ENCODE measurements at regions not wholly inside any gene's neighbourhood (a gene's known extent, or its start where the extent isn't known, plus 50 kb on each side); places are given as distances from the start of the nearest gene placed in this dataset.
"Not testable (repeated sequence)": the region's sequence is repeated elsewhere in the genome, so short reads cannot be mapped to it uniquely, and the experiment has no call there.

- FAIRE-seq (no peak), DNase-seq (ENCODE audit: low read depth) (no peak)
- Histone ChIP-seq H3K79me2 (ENCODE audit: insufficient read depth, low read length) (no peaks in the 10 kb centered on the region), H3K4me3 (ENCODE audit: insufficient read depth, low read depth, low read length) (no peak overlapping the region), H4K20me1 (ENCODE audit: insufficient read depth, low read length) (no peaks in the 10 kb centered on the region), H3K36me3 (ENCODE audit: insufficient read depth, low read length) (no peaks in the 10 kb centered on the region), H3K4me1 (ENCODE audit: insufficient read depth, low read length) (no peaks in the 10 kb centered on the region), H2AFZ (ENCODE audit: low read depth, low read length) (no peak overlapping the region), H3K9me3 (ENCODE audit: insufficient read depth, low read depth, low read length) (no peaks in the 10 kb centered on the region), H3K27ac (ENCODE audit: low read depth, low read length) (no peak overlapping the region), H3K4me2 (ENCODE audit: low read length) (no peak overlapping the region), H3K9ac (ENCODE audit: low read length) (no peak overlapping the region), H3K27me3 (ENCODE audit: insufficient read depth, low read length) (no peaks in the 10 kb centered on the region)
- Mint-ChIP-seq H3K27ac (ENCODE audit: unreplicated experiment) (no peak overlapping the region), H3K4me3 (ENCODE audit: unreplicated experiment) (no peak overlapping the region), H3K36me3 (ENCODE audit: low read depth, unreplicated experiment) (peaks cover 2% of the 10 kb centered on the region), H3K9me3 (ENCODE audit: unreplicated experiment) (peaks cover 24% of the 10 kb centered on the region), H3K27me3 (ENCODE audit: low read depth, unreplicated experiment) (no peaks in the 10 kb centered on the region), H3K4me1 (ENCODE audit: low read depth, unreplicated experiment) (no peaks in the 10 kb centered on the region)
- no peak for TF ChIP-seq EZH2 (IDR thresholded peaks at IDR 0.05; ENCODE audit: insufficient read depth, low read length)
- no peak for TF ChIP-seq CTCF (IDR thresholded peaks at IDR 0.05; ENCODE audit: insufficient read depth, low read depth, low read length)
Measured at GRCh38 chr6:115495184-115495583, 565.5 kb downstream of the FRK start.

GRCh38 chr6:115487331-115487730, 573.4 kb downstream of the FRK start:
- Histone ChIP-seq H3K9ac (ENCODE audit: low read length) (no peak overlapping the region), H3K4me1 (ENCODE audit: insufficient read depth, low read length) (no peaks in the 10 kb centered on the region), H3K27me3 (ENCODE audit: insufficient read depth, low read length) (no peaks in the 10 kb centered on the region), H3K4me2 (ENCODE audit: low read length) (no peak overlapping the region), H2AFZ (ENCODE audit: low read depth, low read length) (no peak overlapping the region), H3K79me2 (ENCODE audit: insufficient read depth, low read length) (no peaks in the 10 kb centered on the region), H3K36me3 (ENCODE audit: insufficient read depth, low read length) (no peaks in the 10 kb centered on the region), H3K9me3 (ENCODE audit: insufficient read depth, low read depth, low read length) (no peaks in the 10 kb centered on the region), H3K4me3 (ENCODE audit: insufficient read depth, low read depth, low read length) (no peak overlapping the region), H3K27ac (ENCODE audit: low read depth, low read length) (no peak overlapping the region), H4K20me1 (ENCODE audit: insufficient read depth, low read length) (no peaks in the 10 kb centered on the region)
- H3K27ac Mint-ChIP-seq (ENCODE audit: unreplicated experiment) = no peak overlapping the region
- DNase-seq (ENCODE audit: low read depth) (no peak), FAIRE-seq (no peak)
- H3K9me3 Mint-ChIP-seq (ENCODE audit: unreplicated experiment) = peaks cover 2% of the 10 kb centered on the region
- H3K4me1 Mint-ChIP-seq (ENCODE audit: low read depth, unreplicated experiment) = no peaks in the 10 kb centered on the region
- peaks cover 2% of the 10 kb centered on the region for H3K36me3 Mint-ChIP-seq (ENCODE audit: low read depth, unreplicated experiment)
- no peaks in the 10 kb centered on the region for H3K27me3 Mint-ChIP-seq (ENCODE audit: low read depth, unreplicated experiment)
- no peak overlapping the region for H3K4me3 Mint-ChIP-seq (ENCODE audit: unreplicated experiment)
- TF ChIP-seq CTCF (IDR thresholded peaks at IDR 0.05; ENCODE audit: insufficient read depth, low read depth, low read length) = no peak
- no peak for TF ChIP-seq EZH2 (IDR thresholded peaks at IDR 0.05; ENCODE audit: insufficient read depth, low read length)

- H3K27me3 ChIP-seq (ENCODE audit: insufficient read depth, low read length) = no peaks in the 10 kb centered on the region
- no peaks in the 10 kb centered on the region for H3K4me1 Mint-ChIP-seq (ENCODE audit: low read depth, unreplicated experiment)
- H3K36me3 Mint-ChIP-seq (ENCODE audit: low read depth, unreplicated experiment) = no peaks in the 10 kb centered on the region
- no peak overlapping the region for H3K4me3 Mint-ChIP-seq (ENCODE audit: unreplicated experiment)
- no peak overlapping the region for H2AFZ ChIP-seq (ENCODE audit: low read depth, low read length)
- H3K9me3 Mint-ChIP-seq (ENCODE audit: unreplicated experiment) = no peaks in the 10 kb centered on the region
- DNase-seq (ENCODE audit: low read depth) = no peak
- no peaks in the 10 kb centered on the region for H4K20me1 ChIP-seq (ENCODE audit: insufficient read depth, low read length)
- no peak overlapping the region for H3K9ac ChIP-seq (ENCODE audit: low read length)
- H3K9me3 ChIP-seq (ENCODE audit: insufficient read depth, low read depth, low read length) = no peaks in the 10 kb centered on the region
- no peaks in the 10 kb centered on the region for H3K4me1 ChIP-seq (ENCODE audit: insufficient read depth, low read length)
- no peaks in the 10 kb centered on the region for H3K79me2 ChIP-seq (ENCODE audit: insufficient read depth, low read length)
- H3K27me3 Mint-ChIP-seq (ENCODE audit: low read depth, unreplicated experiment) = no peaks in the 10 kb centered on the region
- H3K36me3 ChIP-seq (ENCODE audit: insufficient read depth, low read length) = no peaks in the 10 kb centered on the region
- H3K4me2 ChIP-seq (ENCODE audit: low read length) = no peak overlapping the region
- H3K4me3 ChIP-seq (ENCODE audit: insufficient read depth, low read depth, low read length) = no peak overlapping the region
- no peak for FAIRE-seq
- no peak overlapping the region for H3K27ac Mint-ChIP-seq (ENCODE audit: unreplicated experiment)
- TF ChIP-seq EZH2 (IDR thresholded peaks at IDR 0.05; ENCODE audit: insufficient read depth, low read length) (no peak), CTCF (IDR thresholded peaks at IDR 0.05; ENCODE audit: insufficient read depth, low read depth, low read length) (no peak)
- H3K27ac ChIP-seq (ENCODE audit: low read depth, low read length) = no peak overlapping the region
Measured at GRCh38 chr6:115485400-115485799, 575.3 kb downstream of the FRK start.

GRCh38 chr6:115480543-115480942, 580.1 kb downstream of the FRK start:
- not testable (repeated sequence) for H2AFZ ChIP-seq (ENCODE audit: low read depth, low read length); H3K36me3 Mint-ChIP-seq (ENCODE audit: low read depth, unreplicated experiment); H3K9ac ChIP-seq (ENCODE audit: low read length); H3K27ac ChIP-seq (ENCODE audit: low read depth, low read length); H3K27ac Mint-ChIP-seq (ENCODE audit: unreplicated experiment); H3K9me3 ChIP-seq (ENCODE audit: insufficient read depth, low read depth, low read length); H3K4me2 ChIP-seq (ENCODE audit: low read length); H3K36me3 ChIP-seq (ENCODE audit: insufficient read depth, low read length); H3K27me3 ChIP-seq (ENCODE audit: insufficient read depth, low read length); H3K9me3 Mint-ChIP-seq (ENCODE audit: unreplicated experiment); H3K4me1 Mint-ChIP-seq (ENCODE audit: low read depth, unreplicated experiment); H3K4me3 ChIP-seq (ENCODE audit: insufficient read depth, low read depth, low read length); FAIRE-seq; H3K4me3 Mint-ChIP-seq (ENCODE audit: unreplicated experiment); H3K4me1 ChIP-seq (ENCODE audit: insufficient read depth, low read length); H4K20me1 ChIP-seq (ENCODE audit: insufficient read depth, low read length); H3K27me3 Mint-ChIP-seq (ENCODE audit: low read depth, unreplicated experiment); DNase-seq (ENCODE audit: low read depth); H3K79me2 ChIP-seq (ENCODE audit: insufficient read depth, low read length)

Data from astrocyte (in vitro differentiated cells and primary cell).